Right kidney (tissue), 1 donor: ENCODE measurements at regions not wholly inside any gene's neighbourhood (a gene's known extent, or its start where the extent isn't known, plus 50 kb on each side); places are given as distances from the start of the nearest gene placed in this dataset.

Source experiments
- DNase-seq: peaks from one replicate; pipeline ENCODE4 v3.0.0-alpha.2; 2016

- no peak for DNase-seq
Observed at GRCh38 chr3:30945291-30945690, 50.8 kb upstream of the GADL1 start.

GRCh38 chr3:30948426-30948825 is 54.0 kb upstream of the GADL1 start:
- no peak for DNase-seq

- DNase-seq: no peak
Observed at GRCh38 chr3:30951826-30952225, 57.4 kb upstream of the GADL1 start.

GRCh38 chr3:30952786-30953185 is 58.3 kb upstream of the GADL1 start:
- DNase-seq: no peak

GRCh38 chr3:30954426-30954825 is 60.0 kb upstream of the GADL1 start:
- DNase-seq: no peak

GRCh38 chr3:30962084-30962483 is 67.6 kb upstream of the GADL1 start:
- DNase-seq: no peak

GRCh38 chr3:30962493-30962892 is 68.0 kb upstream of the GADL1 start:
- no peak for DNase-seq

- no peak for DNase-seq
Observed at GRCh38 chr3:30963223-30963722, 68.8 kb upstream of the GADL1 start.

GRCh38 chr3:30964612-30965011 is 70.2 kb upstream of the GADL1 start:
- no peak for DNase-seq

GRCh38 chr3:30966896-30967295 is 72.4 kb upstream of the GADL1 start:
- no peak for DNase-seq

GRCh38 chr3:30970183-30970582 is 75.7 kb upstream of the GADL1 start:
- no peak for DNase-seq

GRCh38 chr3:30972449-30972848 is 78.0 kb upstream of the GADL1 start:
- DNase-seq: no peak

- DNase-seq: no peak
Observed at GRCh38 chr3:30974071-30974470, 79.6 kb upstream of the GADL1 start.

GRCh38 chr3:30977592-30977991 is 83.1 kb upstream of the GADL1 start:
- no peak for DNase-seq

GRCh38 chr3:30980993-30981392 is 86.5 kb upstream of the GADL1 start:
- DNase-seq: no peak

GRCh38 chr3:30982416-30983075 is 88.1 kb upstream of the GADL1 start:
- DNase-seq: no peak

- no peak for DNase-seq
Observed at GRCh38 chr3:30984855-30985749, 90.6 kb upstream of the GADL1 start.

- no peak for DNase-seq
Observed at GRCh38 chr3:30986551-30986950, 92.1 kb upstream of the GADL1 start.

GRCh38 chr3:30988769-30989168 is 94.3 kb upstream of the GADL1 start:
- no peak for DNase-seq

- no peak for DNase-seq
Observed at GRCh38 chr3:30989276-30990030, 95.0 kb upstream of the GADL1 start.

GRCh38 chr3:30996467-30996866 is 102.0 kb upstream of the GADL1 start:
- no peak for DNase-seq

- no peak for DNase-seq
Observed at GRCh38 chr3:31002730-31003129, 108.3 kb upstream of the GADL1 start.
